Liver (tissue), 3 donors: ENCODE measurements at regions not wholly inside any gene's neighbourhood (a gene's known extent, or its start where the extent isn't known, plus 50 kb on each side); places are given as distances from the start of the nearest gene placed in this dataset.

Source experiments
- ATF3 ChIP-seq: IDR thresholded peaks from 2 replicates; pipeline ENCODE4 v1.6.1; 2016; ENCODE audit warnings: antibody characterized with exemption
- CTCF ChIP-seq: fragments of 150-350 bp; IDR thresholded peaks from 2 replicates; pipeline ENCODE4 v1.5.1; 2017; ENCODE audit warnings: improper control_type of control experiment, low read depth, low read length; ENCODE audit not compliant: missing input control
- JUND ChIP-seq, 2 donors: IDR thresholded peaks; 2 replicates each; pipeline ENCODE4 v1.6.1; 2016; ENCODE audit warnings: antibody characterized with exemption in 2 of 2
- MAX ChIP-seq: IDR thresholded peaks from 2 replicates; pipeline ENCODE4 v1.6.1; 2016; ENCODE audit warnings: antibody characterized with exemption
- RAD21 ChIP-seq, 2 donors: IDR thresholded peaks; 2 replicates each; pipeline ENCODE4 v1.6.1; 2016; ENCODE audit warnings: antibody characterized with exemption in 2 of 2, mild to moderate bottlenecking in 2 of 2
- REST ChIP-seq: IDR thresholded peaks from 2 replicates; pipeline ENCODE4 v1.6.1; 2016; ENCODE audit warnings: antibody characterized with exemption, mild to moderate bottlenecking
- RXRA ChIP-seq, 2 donors: IDR thresholded peaks; 2 replicates each; pipeline ENCODE4 v1.6.1; 2017 to 2018; ENCODE audit warnings: antibody characterized with exemption in 2 of 2, mild to moderate bottlenecking in 1 of 2
- SP1 ChIP-seq: IDR thresholded peaks from 2 replicates; pipeline ENCODE4 v1.6.1; 2018; ENCODE audit warnings: antibody characterized with exemption, mild to moderate bottlenecking
- TAF1 ChIP-seq: conservative IDR thresholded peaks from 2 replicates; pipeline ENCODE4 v1.6.1; 2016; ENCODE audit warnings: antibody characterized with exemption, mild to moderate bottlenecking
- YY1 ChIP-seq: IDR thresholded peaks from 2 replicates; pipeline ENCODE4 v1.6.1; 2016; ENCODE audit warnings: antibody characterized with exemption, mild to moderate bottlenecking
- donor health status: healthy.
- donor health status: healthy.

- TF ChIP-seq YY1 = no peak
- TF ChIP-seq RAD21 (IDR thresholded peaks at IDR 0.05) = no peak
- TF ChIP-seq CTCF = no peak
- no peak for TF ChIP-seq JUND (IDR thresholded peaks at IDR 0.05)
- TF ChIP-seq SP1 = no peak
- no peak for TF ChIP-seq MAX
- TF ChIP-seq ATF3 = no peak
- no peak for TF ChIP-seq TAF1
- TF ChIP-seq REST = no peak
- no peak for TF ChIP-seq RXRA (IDR thresholded peaks at IDR 0.05)
Observed at GRCh38 chr3:72126441-72127223, 341.7 kb upstream of the PROK2 start.
